ENCODE measurements at regions not wholly inside any gene's neighbourhood (a gene's known extent, or its start where the extent isn't known, plus 50 kb on each side); places are given as distances from the start of the nearest gene placed in this dataset.
"Not testable (repeated sequence)": the region's sequence is repeated elsewhere in the genome, so short reads cannot be mapped to it uniquely, and the experiment has no call there.

DNA sequence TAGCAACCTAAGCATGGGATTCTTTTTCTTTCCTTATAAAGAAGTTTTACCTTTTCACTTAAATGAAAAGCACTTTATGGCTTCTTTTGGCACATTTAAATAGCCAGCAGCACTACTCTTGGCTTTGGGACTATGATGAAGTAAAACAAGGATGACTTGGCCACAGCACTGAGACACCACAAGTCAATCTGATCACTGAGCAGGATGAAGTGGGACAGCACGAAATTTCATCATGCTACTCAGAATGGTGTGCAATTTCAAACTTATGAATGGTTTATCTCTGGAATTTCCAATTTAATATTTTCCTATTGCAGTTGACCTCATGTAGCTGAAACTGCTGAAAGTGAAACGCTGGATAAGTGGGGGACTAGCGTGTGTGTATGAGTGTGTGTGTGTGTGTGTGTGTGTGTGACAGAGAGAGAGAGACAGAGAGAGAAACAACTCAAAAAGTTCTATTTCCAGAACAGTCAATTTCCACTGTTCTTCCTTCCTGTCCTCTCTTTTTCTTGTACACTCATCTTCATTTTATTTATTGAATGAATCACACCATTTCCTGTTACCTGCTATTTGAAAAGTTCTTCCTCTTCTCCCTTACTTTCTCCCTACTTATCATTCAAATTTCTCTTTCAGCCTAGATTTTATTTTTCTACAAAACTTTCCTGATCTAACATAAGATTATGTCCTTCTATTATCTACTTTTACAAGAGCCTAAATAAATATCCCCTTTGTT is 414.2 kb upstream of the MIR17HG start:
- TF ChIP-seq CTCF (IDR thresholded peaks at IDR 0.05): no peak
- no peak for TF ChIP-seq POLR2A (IDR thresholded peaks at IDR 0.05)
- no peak for ATAC-seq

DNA sequence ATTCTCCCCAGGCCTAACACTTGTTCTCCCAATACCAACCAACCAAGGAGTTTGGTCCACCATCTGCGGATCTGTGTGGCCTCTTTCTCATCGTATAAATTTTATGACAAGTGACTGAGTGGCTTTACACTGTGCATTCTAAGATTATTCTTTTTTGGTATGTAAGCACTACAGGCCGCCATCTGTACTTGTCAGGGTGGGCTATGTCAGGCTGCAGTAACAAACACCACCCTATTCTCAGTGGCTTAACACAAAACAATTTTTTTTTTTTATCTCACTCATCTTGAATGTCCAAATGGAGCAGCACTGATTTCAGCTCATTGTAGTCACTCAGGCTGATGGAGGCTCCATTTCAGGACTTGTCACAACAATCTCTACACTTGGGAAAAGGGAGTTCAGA is 412.7 kb upstream of the MIR17HG start:
- no peaks in the 10 kb centered on the region for H3K36me3 ChIP-seq
- DNase-seq (no peak), ATAC-seq (no peak)
- H3K9me3 ChIP-seq: no peaks in the 10 kb centered on the region
- WGBS (ENCODE audit: insufficient coverage, low coverage, low lambda C conversion rate, missing lambda C conversion rate): 72% methylated on average over 3 of the region's 3 CpGs
- H3K27me3 ChIP-seq: no peaks in the 10 kb centered on the region
- H3K27ac ChIP-seq: no peak overlapping the region
- no peaks in the 10 kb centered on the region for H3K4me1 ChIP-seq
- TF ChIP-seq POLR2A (IDR thresholded peaks at IDR 0.05) (no peak), CTCF (IDR thresholded peaks at IDR 0.05) (no peak)
- H3K4me3 ChIP-seq: no peak overlapping the region
- intact Hi-C loops (cut with DNase I): no loop called here

More for the DNA sequence above, 414.2 kb upstream of the MIR17HG start:
- no peak for DNase-seq
- H3K4me1 ChIP-seq: no peaks in the 10 kb centered on the region
- no peaks in the 10 kb centered on the region for H3K36me3 ChIP-seq
- 28% methylated on average over 3 of the region's 3 CpGs for WGBS (ENCODE audit: insufficient coverage, low coverage, low lambda C conversion rate, missing lambda C conversion rate)
- H3K27me3 ChIP-seq: no peaks in the 10 kb centered on the region
- no peaks in the 10 kb centered on the region for H3K9me3 ChIP-seq
- no peak overlapping the region for H3K27ac ChIP-seq
- intact Hi-C loops (cut with DNase I): no loop called here
- H3K4me3 ChIP-seq: no peak overlapping the region

GRCh38 chr13:90938848-90939247 is 408.6 kb upstream of the MIR17HG start:
- H3K36me3 ChIP-seq: no peaks in the 10 kb centered on the region
- no peak for TF ChIP-seq CTCF (IDR thresholded peaks at IDR 0.05)
- TF ChIP-seq POLR2A (IDR thresholded peaks at IDR 0.05): no peak
- intact Hi-C loops (cut with DNase I): no loop called here
- DNase-seq (no peak), ATAC-seq (no peak)
- no peaks in the 10 kb centered on the region for H3K27me3 ChIP-seq
- no peaks in the 10 kb centered on the region for H3K9me3 ChIP-seq
- no peaks in the 10 kb centered on the region for H3K4me1 ChIP-seq
- no peak overlapping the region for H3K4me3 ChIP-seq
- H3K27ac ChIP-seq: no peak overlapping the region

- no peak for DNase-seq
- no peak for TF ChIP-seq CTCF (IDR thresholded peaks at IDR 0.05)
- no peak for TF ChIP-seq POLR2A (IDR thresholded peaks at IDR 0.05)
- Histone ChIP-seq H3K36me3 (no peaks in the 10 kb centered on the region), H3K4me3 (no peak overlapping the region), H3K27me3 (no peaks in the 10 kb centered on the region), H3K27ac (no peak overlapping the region), H3K9me3 (no peaks in the 10 kb centered on the region), H3K4me1 (no peaks in the 10 kb centered on the region)
- intact Hi-C loops (cut with DNase I): no loop called here
- WGBS (ENCODE audit: insufficient coverage, low coverage, low lambda C conversion rate, missing lambda C conversion rate): 36% methylated on average over 4 of the region's 4 CpGs
- ATAC-seq: no peak
Measured at GRCh38 chr13:90943946-90944345, 403.5 kb upstream of the MIR17HG start.

DNA sequence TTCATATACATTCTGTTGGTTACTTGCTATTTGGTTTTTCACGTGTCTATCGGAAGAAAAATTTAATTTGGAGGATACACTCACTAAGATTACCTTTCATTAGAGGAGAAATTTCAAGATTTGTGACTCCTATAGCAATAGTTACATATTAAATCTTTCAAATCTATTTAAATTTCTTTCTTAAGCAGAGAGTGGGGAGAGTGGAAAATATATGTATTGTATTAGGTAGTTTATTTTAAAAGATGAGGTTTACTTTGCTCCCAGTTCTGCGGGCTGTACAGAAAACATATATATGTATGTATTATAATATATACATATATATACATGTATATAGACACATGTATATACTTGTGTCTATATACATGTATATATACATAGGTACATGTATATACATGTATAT is 402.3 kb upstream of the MIR17HG start:
- H3K4me1 ChIP-seq; intact Hi-C loops (cut with DNase I); H3K27ac ChIP-seq; H3K36me3 ChIP-seq; ATAC-seq; DNase-seq; H3K4me3 ChIP-seq; H3K27me3 ChIP-seq; H3K9me3 ChIP-seq: not testable (repeated sequence)
- 84% methylated on average over 3 of the region's 3 CpGs for WGBS (ENCODE audit: insufficient coverage, low coverage, low lambda C conversion rate, missing lambda C conversion rate)

- WGBS (ENCODE audit: insufficient coverage, low coverage, low lambda C conversion rate, missing lambda C conversion rate): 43% methylated on average over 5 of the region's 5 CpGs
- H3K27ac ChIP-seq; H3K9me3 ChIP-seq; DNase-seq; ATAC-seq; H3K36me3 ChIP-seq; H3K27me3 ChIP-seq; H3K4me1 ChIP-seq; intact Hi-C loops (cut with DNase I); H3K4me3 ChIP-seq: not testable (repeated sequence)
Measured at GRCh38 chr13:90946125-90946524, 401.4 kb upstream of the MIR17HG start.
